SU-DHL-6 (cell line): ENCODE measurements at regions not wholly inside any gene's neighbourhood (a gene's known extent, or its start where the extent isn't known, plus 50 kb on each side); places are given as distances from the start of the nearest gene placed in this dataset.

ENCODE experiments used
- H2AFZ ChIP-seq: fragments of 200-600 bp; sonication (generic); 2 replicates; pipeline ENCODE4 v1.6.1; 2014; ENCODE audit warnings: low read depth, mild to moderate bottlenecking, moderate library complexity, mixed read lengths, antibody characterized with exemption, low read length; ENCODE audit not compliant: severe bottlenecking
- H3F3A ChIP-seq: fragments of 200-600 bp; shearing (Covaris generic); 2 replicates; pipeline ENCODE4 v1.6.0; 2016; ENCODE audit warnings: antibody characterized with exemption, mild to moderate bottlenecking; ENCODE audit not compliant: insufficient read depth
- H3K27ac ChIP-seq: fragments of 200-600 bp; sonication (generic); 2 replicates; pipeline ENCODE4 v1.5.1; 2016; ENCODE audit warnings: low read depth, mild to moderate bottlenecking, low read length, moderate library complexity, mixed read lengths
- H3K27me3 ChIP-seq: fragments of 200-600 bp; sonication (generic), shearing (Covaris generic); 2 replicates; pipeline ENCODE4 v1.6.0; 2014; ENCODE audit warnings: mild to moderate bottlenecking, low read length
- H3K36me3 ChIP-seq: fragments of 200-600 bp; sonication (generic); 2 replicates; pipeline ENCODE4 v1.6.1; 2014; ENCODE audit warnings: mild to moderate bottlenecking, low read length, mixed read lengths
- H3K4me2 ChIP-seq: fragments of 300-600, 200-600 bp; shearing (Covaris generic), sonication (generic); 2 replicates; pipeline ENCODE4 v1.6.0; 2014; ENCODE audit warnings: low read length, low read depth, mild to moderate bottlenecking; ENCODE audit not compliant: poor library complexity, severe bottlenecking
- H3K4me3 ChIP-seq: fragments of 200-600 bp; sonication (generic); 2 replicates; pipeline ENCODE4 v1.5.1; 2014; ENCODE audit warnings: antibody characterized with exemption, low read length, mild to moderate bottlenecking, mixed read lengths; ENCODE audit not compliant: insufficient read depth, poor library complexity, severe bottlenecking
- H3K79me2 ChIP-seq: fragments of 200-600 bp; sonication (generic); 2 replicates; pipeline ENCODE4 v1.6.1; 2014; ENCODE audit warnings: mild to moderate bottlenecking, low read length, moderate library complexity; ENCODE audit not compliant: insufficient read depth
- H3K9ac ChIP-seq: fragments of 200-600 bp; sonication (generic); 2 replicates; pipeline ENCODE4 v1.7.0; 2014; ENCODE audit warnings: mild to moderate bottlenecking, low read length
- H3K9me2 ChIP-seq: fragments of 200-600 bp; sonication (generic); replicated peaks from 2 replicates; pipeline ENCODE4 v1.6.1; 2014; ENCODE audit warnings: low read length; ENCODE audit not compliant: insufficient read depth
- H3K9me3 ChIP-seq: fragments of 200-600 bp; sonication (generic); 2 replicates; pipeline ENCODE4 v1.6.1; 2014; ENCODE audit warnings: low read length, mixed read lengths; ENCODE audit not compliant: insufficient read depth
- H4K20me1 ChIP-seq: fragments of 200-600 bp; sonication (generic); 2 replicates; pipeline ENCODE4 v1.6.1; 2014; ENCODE audit warnings: low read depth, mild to moderate bottlenecking, antibody characterized with exemption, low read length, moderate library complexity, mixed read lengths
- CTCF ChIP-seq: fragments of 200-600 bp; sonication (generic); IDR thresholded peaks from one replicate; pipeline ENCODE4 v1.5.1; 2017; ENCODE audit warnings: antibody characterized with exemption, mild to moderate bottlenecking, low read length, moderate library complexity; ENCODE audit not compliant: insufficient read depth, poor library complexity, severe bottlenecking
- EZH2phosphoT487 ChIP-seq: fragments of 200-600 bp; sonication (generic), shearing (Covaris generic); conservative IDR thresholded peaks from 2 replicates; pipeline ENCODE4 v1.6.1; 2018; ENCODE audit warnings: mild to moderate bottlenecking, antibody characterized with exemption, low read length, moderate library complexity, mixed read lengths

GRCh38 chr2:150983314-150983897 is 278.3 kb downstream of the RBM43 start:
- no peaks in the 10 kb centered on the region for H3K36me3 ChIP-seq
- no peak overlapping the region for H3K27ac ChIP-seq
- no peak overlapping the region for H2AFZ ChIP-seq

DNA sequence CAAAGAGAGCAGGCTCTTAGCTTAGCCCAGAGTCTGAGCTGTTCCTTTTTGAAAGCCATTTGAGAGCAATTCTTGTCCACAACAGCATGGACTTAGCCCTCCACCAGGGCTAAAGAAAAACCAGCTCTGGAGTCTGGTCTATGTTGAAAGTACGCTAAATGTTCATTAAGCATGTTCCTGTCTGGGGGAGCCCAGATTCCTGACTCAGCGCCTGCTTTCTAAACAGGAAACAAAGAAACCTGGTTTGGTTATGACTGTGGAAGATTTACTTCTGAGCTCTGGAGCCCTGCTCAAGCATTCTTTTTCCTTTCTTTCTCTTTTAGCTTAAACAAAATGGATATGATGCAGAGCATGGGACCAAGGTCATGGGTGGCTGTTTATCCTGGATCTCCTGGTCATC is 279.8 kb downstream of the RBM43 start:
- Histone ChIP-seq H3K9ac (no peak overlapping the region), H3K9me2 (no peaks in the 10 kb centered on the region; the same call in 1 of the 2 replicates), H3K79me2 (no peaks in the 10 kb centered on the region), H3K4me2 (no peak overlapping the region), H3K27ac (no peak overlapping the region), H4K20me1 (no peaks in the 10 kb centered on the region), H3K36me3 (no peaks in the 10 kb centered on the region), H2AFZ (no peak overlapping the region), H3F3A (no peaks in the 10 kb centered on the region), H3K9me3 (no peaks in the 10 kb centered on the region), H3K27me3 (no peaks in the 10 kb centered on the region), H3K4me3 (no peak overlapping the region)
- TF ChIP-seq CTCF (no peak), EZH2phosphoT487 (no peak)

More at GRCh38 chr2:150983314-150983897, 278.3 kb downstream of the RBM43 start:
- Histone ChIP-seq H3K79me2 (no peaks in the 10 kb centered on the region), H3K27me3 (no peaks in the 10 kb centered on the region), H3K9ac (no peak overlapping the region), H4K20me1 (no peaks in the 10 kb centered on the region), H3K9me3 (no peaks in the 10 kb centered on the region), H3K4me3 (no peak overlapping the region), H3K4me2 (no peak overlapping the region), H3F3A (no peaks in the 10 kb centered on the region), H3K9me2 (no peaks in the 10 kb centered on the region; the same call in 1 of the 2 replicates)
- TF ChIP-seq EZH2phosphoT487 = no peak
- TF ChIP-seq CTCF = no peak

GRCh38 chr2:150978053-150978452 is 283.6 kb downstream of the RBM43 start:
- no peak overlapping the region for H3K4me3 ChIP-seq
- H3K36me3 ChIP-seq = no peaks in the 10 kb centered on the region
- no peaks in the 10 kb centered on the region for H3F3A ChIP-seq
- no peaks in the 10 kb centered on the region for H4K20me1 ChIP-seq
- TF ChIP-seq CTCF (no peak), EZH2phosphoT487 (no peak)
- H3K9me3 ChIP-seq = no peaks in the 10 kb centered on the region
- no peak overlapping the region for H3K4me2 ChIP-seq
- no peak overlapping the region for H2AFZ ChIP-seq
- no peak overlapping the region for H3K9ac ChIP-seq
- H3K9me2 ChIP-seq = no peaks in the 10 kb centered on the region; the same call in 1 of the 2 replicates
- no peaks in the 10 kb centered on the region for H3K27me3 ChIP-seq
- no peak overlapping the region for H3K27ac ChIP-seq
- H3K79me2 ChIP-seq = no peaks in the 10 kb centered on the region
